RWPE2 (cell line): ENCODE measurements at regions not wholly inside any gene's neighbourhood (a gene's known extent, or its start where the extent isn't known, plus 50 kb on each side); places are given as distances from the start of the nearest gene placed in this dataset.

Experiments
- ATAC-seq: fragments of 200-7000 bp; cut with Tn5 transposase; 3 replicates; pipeline ENCODE4 v1.9.1; 2021; ENCODE audit warnings: low read depth
- DNase-seq: peaks from one replicate; pipeline ENCODE4 v3.0.0-alpha.2; 2020; ENCODE audit warnings: low spot score
- H3K27ac ChIP-seq: fragments of 450-650 bp; 2 replicates; pipeline ENCODE4 v1.5.1; 2017; ENCODE audit warnings: mild to moderate bottlenecking; ENCODE audit not compliant: poor library complexity, severe bottlenecking
- H3K27me3 ChIP-seq: fragments of 250-450 bp; sonication (Bioruptor Pico); 2 replicates; pipeline ENCODE4 v1.5.1; 2021; ENCODE audit warnings: mild to moderate bottlenecking, moderate library complexity; ENCODE audit not compliant: insufficient read depth, poor library complexity, severe bottlenecking
- H3K36me3 ChIP-seq: fragments of 250-450 bp; sonication (Bioruptor Pico); 2 replicates; pipeline ENCODE4 v1.5.1; 2020; ENCODE audit warnings: low read depth, mild to moderate bottlenecking, moderate library complexity
- H3K4me1 ChIP-seq: fragments of 250-450 bp; sonication (Bioruptor Pico); 2 replicates; pipeline ENCODE4 v1.5.1; 2021; ENCODE audit warnings: mild to moderate bottlenecking, moderate library complexity; ENCODE audit not compliant: insufficient read depth, poor library complexity, severe bottlenecking
- H3K4me3 ChIP-seq: fragments of 250-450 bp; sonication (Bioruptor Pico); 2 replicates; pipeline ENCODE4 v1.5.1; 2021; ENCODE audit warnings: mild to moderate bottlenecking, moderate library complexity; ENCODE audit not compliant: severe bottlenecking
- H3K9me3 ChIP-seq: fragments of 250-450 bp; sonication (Bioruptor Pico); 2 replicates; pipeline ENCODE4 v1.5.1; 2021; ENCODE audit warnings: mild to moderate bottlenecking, moderate library complexity; ENCODE audit not compliant: severe bottlenecking
- CTCF ChIP-seq: fragments of 450-650 bp; IDR thresholded peaks from one replicate; pipeline ENCODE4 v1.5.1; 2017; ENCODE audit warnings: mild to moderate bottlenecking, moderate library complexity; ENCODE audit not compliant: poor library complexity, severe bottlenecking

- TF ChIP-seq CTCF: no peak
Observed at GRCh38 chr3:8825153-8825825, 55.9 kb upstream of the OXTR start.

GRCh38 chr3:8824238-8824637 lies 54.8 kb upstream of the OXTR start:
- no peak for DNase-seq
- Histone ChIP-seq H3K36me3 (no peaks in the 10 kb centered on the region; the same call in 1 of the 2 replicates), H3K4me3 (no peak overlapping the region), H3K9me3 (peaks cover 3% of the 10 kb centered on the region), H3K27me3 (no peaks in the 10 kb centered on the region), H3K4me1 (peaks cover 8% of the 10 kb centered on the region), H3K27ac (no peak overlapping the region)
- no peak for TF ChIP-seq CTCF
- no peak for ATAC-seq

More at GRCh38 chr3:8825153-8825825, 55.9 kb upstream of the OXTR start:
- no peaks in the 10 kb centered on the region; the same call in 1 of the 2 replicates for H3K36me3 ChIP-seq
- H3K27ac ChIP-seq: no peak overlapping the region
- DNase-seq: no peak
- H3K4me1 ChIP-seq: peaks cover 8% of the 10 kb centered on the region
- no peak overlapping the region for H3K4me3 ChIP-seq
- H3K27me3 ChIP-seq: no peaks in the 10 kb centered on the region
- no peak for ATAC-seq
- peaks cover 3% of the 10 kb centered on the region for H3K9me3 ChIP-seq

- no peak overlapping the region for H3K4me3 ChIP-seq
- H3K36me3 ChIP-seq: no peaks in the 10 kb centered on the region; the same call in 1 of the 2 replicates
- peak; percentile 68; the same call in 2 of the 3 replicates for ATAC-seq
- peaks cover 7% of the 10 kb centered on the region for H3K9me3 ChIP-seq
- DNase-seq: no peak
- no peak overlapping the region for H3K27ac ChIP-seq
- TF ChIP-seq CTCF: no peak
- peaks cover 8% of the 10 kb centered on the region for H3K4me1 ChIP-seq
- H3K27me3 ChIP-seq: no peaks in the 10 kb centered on the region
Observed at GRCh38 chr3:8822141-8822540, 52.7 kb upstream of the OXTR start.
